HepG2 (cell line): ENCODE measurements at regions not wholly inside any gene's neighbourhood (a gene's known extent, or its start where the extent isn't known, plus 50 kb on each side); places are given as distances from the start of the nearest gene placed in this dataset.

Experiments used
- ATAC-seq: fragments of 200-7000 bp; cut with Tn5 transposase; 3 replicates; pipeline ENCODE4 v1.9.1; 2020; ENCODE audit warnings: mild to moderate bottlenecking, moderate library complexity
- BruUV-seq: library from RNA; stranded (reverse); fragments of 400-500 nt; replicated peaks from 2 replicates; lab custom pipeline; 2021; lab: Mats Ljungman, UMichigan
- CTCF ChIA-PET: fragments of 300-600 bp; formaldehyde crosslinking; extraction: SDS; loops from one replicate; lab custom pipeline; 2021; ENCODE audit warnings: low total read pairs, inconsistent platforms, low intra/inter-chr PET ratio; lab: Yijun Ruan, JAX
- POLR2A ChIA-PET: fragments of 350-600 bp; sonication (Branson Sonifier 250); formaldehyde crosslinking; loops from one replicate; lab custom pipeline; 2020; ENCODE audit warnings: antibody characterized with exemption, inconsistent platforms; lab: Yijun Ruan, JAX
- DNase-seq: peaks from one replicate; pipeline ENCODE4 v3.0.0-alpha.2; 2015; ENCODE audit warnings: low spot score
- FAIRE-seq: peaks from 3 replicates; lab custom pipeline; 2011; peaks lifted over from hg19 to GRCh38; lab: Jason Lieb, UNC
- H2AFZ ChIP-seq: one replicate; pipeline ENCODE4 v1.6.1; 2011; ENCODE audit warnings: low read length, inconsistent platforms
- H3K27ac ChIP-seq: fragments of 300-600 bp; 3 replicates; pipeline ENCODE4 v1.8.0; 2011; ENCODE audit warnings: mixed run types, mild to moderate bottlenecking, mixed read lengths, low read length, inconsistent platforms; ENCODE audit not compliant: insufficient read depth; ENCODE audit errors: extremely low read length
- H3K27me3 ChIP-seq, 2 experiments: fragments of 200-600 bp in 1 of 2; 2 replicates in 1 of 2; 3 replicates in 1 of 2; pipeline versions ENCODE4 v1.6.0 to v1.8.0; 2011; ENCODE audit warnings: low read length in 2 of 2, mild to moderate bottlenecking in 2 of 2, moderate library complexity in 2 of 2, inconsistent platforms in 1 of 2; ENCODE audit not compliant: insufficient read depth in 2 of 2, control insufficient read depth in 1 of 2
- H3K36me3 ChIP-seq, 2 experiments: fragments of 200-600 bp in 1 of 2; replicated peaks in 1 of 2; 2 replicates in 1 of 2; 3 replicates in 1 of 2; pipeline versions ENCODE4 v1.5.1 to v1.8.0; 2011; ENCODE audit warnings: low read length in 2 of 2, inconsistent platforms in 1 of 2; ENCODE audit not compliant: insufficient read depth in 2 of 2, control insufficient read depth in 1 of 2
- H3K4me1 ChIP-seq: 2 replicates; pipeline ENCODE4 v1.5.1; 2012; ENCODE audit warnings: low read length, inconsistent platforms; ENCODE audit not compliant: insufficient read depth
- H3K4me2 ChIP-seq: 2 replicates; pipeline ENCODE4 v1.6.0; 2011; ENCODE audit warnings: low read depth, low read length, inconsistent platforms
- H3K4me3 ChIP-seq, 3 experiments: fragments of 200-600 bp in 1 of 3; sonication (generic), shearing (Covaris generic) in 1 of 3; replicated peaks in 1 of 3; 2 replicates each; pipeline ENCODE4 v1.5.1; 2011 to 2016; ENCODE audit warnings: low read length in 3 of 3, inconsistent platforms in 2 of 3, low read depth in 2 of 3, mild to moderate bottlenecking in 2 of 3, control low read depth in 1 of 3, mixed read lengths in 1 of 3; ENCODE audit not compliant: insufficient read depth in 1 of 3
- H3K79me2 ChIP-seq: one replicate; pipeline ENCODE4 v1.6.1; 2011; ENCODE audit warnings: low read length, inconsistent platforms; ENCODE audit not compliant: insufficient read depth
- H3K9ac ChIP-seq: 2 replicates; pipeline ENCODE4 v1.6.0; 2011; ENCODE audit warnings: mild to moderate bottlenecking, low read depth, low read length, inconsistent platforms; ENCODE audit not compliant: insufficient read depth
- H3K9me3 ChIP-seq: 2 replicates; pipeline ENCODE4 v1.5.1; 2012; ENCODE audit warnings: mild to moderate bottlenecking, low read length
- H4K20me1 ChIP-seq: 2 replicates; pipeline ENCODE4 v1.6.0; 2011; ENCODE audit warnings: inconsistent platforms, mild to moderate bottlenecking, low read length, moderate library complexity; ENCODE audit not compliant: insufficient read depth
- AFF4 ChIP-seq: sonication (generic); formaldehyde crosslinking; IDR thresholded peaks from 2 replicates; pipeline ENCODE4 v1.4.0; 2020; ENCODE audit warnings: missing genetic modification reagents
- ELF4 ChIP-seq: sonication (generic); formaldehyde crosslinking; IDR thresholded peaks from 2 replicates; pipeline ENCODE4 v1.5.0; 2020; ENCODE audit warnings: missing genetic modification reagents, mild to moderate bottlenecking, moderate library complexity, borderline replicate concordance
- MNT ChIP-seq: fragments of 450-650 bp; IDR thresholded peaks from 2 replicates; pipeline ENCODE4 v1.6.1; 2016
- PREB ChIP-seq: sonication (generic); formaldehyde crosslinking; IDR thresholded peaks from 2 replicates; pipeline ENCODE4 v1.4.0; 2020; ENCODE audit warnings: missing genetic modification reagents
- SYNCRIP ChIP-seq: fragments of 200-400 bp; formaldehyde crosslinking; IDR thresholded peaks from 2 replicates; pipeline ENCODE4 v1.6.1; 2018; ENCODE audit warnings: mild to moderate bottlenecking, low read depth, low read length; ENCODE audit not compliant: insufficient read depth
- ZBTB14 ChIP-seq: sonication (generic); formaldehyde crosslinking; IDR thresholded peaks from 2 replicates; pipeline ENCODE4 v1.4.0; 2020; ENCODE audit warnings: missing genetic modification reagents
- ZMAT5 ChIP-seq: sonication (generic); formaldehyde crosslinking; IDR thresholded peaks from 2 replicates; pipeline ENCODE4 v1.5.0; 2020; ENCODE audit warnings: mild to moderate bottlenecking, low read depth, missing genetic modification reagents, borderline replicate concordance
- ZNF263 ChIP-seq: sonication (generic); formaldehyde crosslinking; IDR thresholded peaks from 2 replicates; pipeline ENCODE4 v1.4.0; 2020; ENCODE audit warnings: missing genetic modification reagents
- ZNF354B ChIP-seq: sonication (generic); formaldehyde crosslinking; IDR thresholded peaks from 2 replicates; pipeline ENCODE4 v1.8.0; 2022; ENCODE audit warnings: mild to moderate bottlenecking, missing genetic modification reagents
- ZNF547 ChIP-seq: sonication (generic); formaldehyde crosslinking; IDR thresholded peaks from 2 replicates; pipeline ENCODE4 v1.5.1; 2020; ENCODE audit warnings: mild to moderate bottlenecking, missing genetic modification reagents
- ZNF720 ChIP-seq: sonication (generic); formaldehyde crosslinking; IDR thresholded peaks from 2 replicates; pipeline ENCODE4 v1.4.0; 2020; ENCODE audit warnings: missing genetic modification reagents
- WGBS: methylation state at CpG from one replicate; pipeline ENCODE4 v1.1.6; 2017; ENCODE audit warnings: low lambda C conversion rate; 5-methylcytosine and 5-hydroxymethylcytosine counted together
- in situ Hi-C: cut with HindIII; loops from 2 replicates; pipeline ENCODE4 v1.10.0; 2017; ENCODE audit warnings: low pct_unique_long_range_greater_than_20kb; ENCODE audit not compliant: extremely low pct_ligation_motif_present
- intact Hi-C: fragments of 100-400 bp; cut with micrococcal nuclease; formaldehyde crosslinking; loops from one replicate; pipeline ENCODE4 v1.10.0; 2022; ENCODE audit not compliant: unreplicated experiment

- Histone ChIP-seq H3K27ac (no peak overlapping the region), H3K9ac (no peak overlapping the region), H3K4me1 (no peaks in the 10 kb centered on the region), H3K27me3 (peaks cover 0 to 2% of the 10 kb centered on the region in 2 experiments; a peak in 1 of 5 replicates), H3K4me3 (no peak overlapping the region), H3K36me3 (no peaks in the 10 kb centered on the region), H3K4me2 (no peak overlapping the region), H4K20me1 (no peaks in the 10 kb centered on the region), H2AFZ (no peak overlapping the region), H3K9me3 (no peaks in the 10 kb centered on the region), H3K79me2 (no peaks in the 10 kb centered on the region)
- 2% methylated on average over 2 of the region's 2 CpGs for WGBS
- in situ Hi-C loops, result no loop called here
- no TSS peak for BruUV-seq
- FAIRE-seq (no peak), ATAC-seq (no peak), DNase-seq (no peak)
- no peak for TF ChIP-seq ZNF263
- TF ChIP-seq ZNF720 (CRISPR knock-in tag), result no peak
- no peak for TF ChIP-seq ZBTB14 (CRISPR knock-in tag)
- TF ChIP-seq MNT, result no peak
- ChIA-PET POLR2A (no interaction called here), CTCF (no interaction called here)
- intact Hi-C loops, result no loop called here
Measured at GRCh38 chr3:65186268-65186667, 498.5 kb upstream of the ADAMTS9 start.

- DNase-seq (no peak), FAIRE-seq (no peak), ATAC-seq (no peak)
- Histone ChIP-seq H3K27ac (no peak overlapping the region), H3K9me3 (no peaks in the 10 kb centered on the region), H3K4me2 (no peak overlapping the region), H3K4me1 (no peaks in the 10 kb centered on the region), H3K79me2 (no peaks in the 10 kb centered on the region), H3K4me3 (no peak overlapping the region), H4K20me1 (no peaks in the 10 kb centered on the region), H3K27me3 (no peaks in the 10 kb centered on the region), H2AFZ (no peak overlapping the region), H3K9ac (no peak overlapping the region), H3K36me3 (no peaks in the 10 kb centered on the region)
- no TSS peak for BruUV-seq
- WGBS, result 51% methylated on average over 3 of the region's 3 CpGs
- intact Hi-C loops (no loop called here), in situ Hi-C loops (no loop called here)
- CTCF ChIA-PET, result no interaction called here
- POLR2A ChIA-PET, result no interaction called here
- TF ChIP-seq AFF4, result no peak
- TF ChIP-seq ELF4 (CRISPR knock-in tag), result no peak
- no peak for TF ChIP-seq ZMAT5 (CRISPR knock-in tag)
- TF ChIP-seq PREB (CRISPR knock-in tag), result no peak
- TF ChIP-seq SYNCRIP, result no peak
- no peak for TF ChIP-seq ZNF354B (CRISPR knock-in tag)
- TF ChIP-seq ZNF547, result no peak
Measured at GRCh38 chr3:65182682-65183081, 494.9 kb upstream of the ADAMTS9 start.
